BE2C (cell line): ENCODE measurements at regions not wholly inside any gene's neighbourhood (a gene's known extent, or its start where the extent isn't known, plus 50 kb on each side); places are given as distances from the start of the nearest gene placed in this dataset.

Experiments
- DNase-seq: peaks from one replicate; pipeline ENCODE4 v3.0.0-alpha.2; 2020
- H3K27me3 ChIP-seq: fragments of 250-450 bp; sonication (Bioruptor Pico); 2 replicates; pipeline ENCODE4 v1.5.1; 2020; ENCODE audit warnings: mild to moderate bottlenecking
- H3K36me3 ChIP-seq: fragments of 250-450 bp; sonication (Bioruptor Pico); 2 replicates; pipeline ENCODE4 v1.5.1; 2020; ENCODE audit warnings: mild to moderate bottlenecking
- H3K4me1 ChIP-seq: fragments of 250-450 bp; sonication (Bioruptor Pico); 2 replicates; pipeline ENCODE4 v1.5.1; 2020
- H3K4me3 ChIP-seq: 2 replicates; pipeline ENCODE4 v1.5.1; 2011; ENCODE audit warnings: low read depth, low read length
- H3K9me3 ChIP-seq: fragments of 250-450 bp; sonication (Bioruptor Pico); 2 replicates; pipeline ENCODE4 v1.5.1; 2020
- TF ChIP-seq, protein P1 (sequence below): IDR thresholded peaks from 2 replicates; pipeline ENCODE4 v1.5.1; 2012; ENCODE audit warnings: mild to moderate bottlenecking, low read depth, low read length

DNA sequence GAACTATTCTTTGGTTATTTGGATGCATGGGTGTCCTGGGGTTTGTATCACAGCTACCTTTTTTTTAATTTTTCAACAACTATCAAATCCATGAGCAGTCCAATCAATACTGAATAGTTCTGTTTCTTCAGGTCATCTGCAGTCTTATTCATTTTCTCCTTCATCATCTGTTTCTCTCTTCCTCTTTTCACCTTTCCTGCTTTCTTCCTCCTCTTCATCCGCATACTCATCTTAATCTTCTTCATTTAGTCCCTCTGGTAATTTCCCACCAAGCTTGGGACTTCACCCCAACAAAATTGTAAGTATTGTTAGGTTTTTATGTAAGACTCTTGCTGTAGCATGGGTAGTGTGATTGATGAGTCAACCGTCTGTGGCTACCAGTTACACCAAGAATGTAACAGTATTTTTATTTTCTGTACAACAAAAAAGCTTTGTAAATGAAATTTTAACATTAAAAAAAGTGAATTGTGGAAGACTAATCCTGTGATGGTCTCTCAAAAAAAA, 184.1 kb upstream of the RNPC3 start:
- no peaks in the 10 kb centered on the region for H3K27me3 ChIP-seq
- TF ChIP-seq, protein P1, sequence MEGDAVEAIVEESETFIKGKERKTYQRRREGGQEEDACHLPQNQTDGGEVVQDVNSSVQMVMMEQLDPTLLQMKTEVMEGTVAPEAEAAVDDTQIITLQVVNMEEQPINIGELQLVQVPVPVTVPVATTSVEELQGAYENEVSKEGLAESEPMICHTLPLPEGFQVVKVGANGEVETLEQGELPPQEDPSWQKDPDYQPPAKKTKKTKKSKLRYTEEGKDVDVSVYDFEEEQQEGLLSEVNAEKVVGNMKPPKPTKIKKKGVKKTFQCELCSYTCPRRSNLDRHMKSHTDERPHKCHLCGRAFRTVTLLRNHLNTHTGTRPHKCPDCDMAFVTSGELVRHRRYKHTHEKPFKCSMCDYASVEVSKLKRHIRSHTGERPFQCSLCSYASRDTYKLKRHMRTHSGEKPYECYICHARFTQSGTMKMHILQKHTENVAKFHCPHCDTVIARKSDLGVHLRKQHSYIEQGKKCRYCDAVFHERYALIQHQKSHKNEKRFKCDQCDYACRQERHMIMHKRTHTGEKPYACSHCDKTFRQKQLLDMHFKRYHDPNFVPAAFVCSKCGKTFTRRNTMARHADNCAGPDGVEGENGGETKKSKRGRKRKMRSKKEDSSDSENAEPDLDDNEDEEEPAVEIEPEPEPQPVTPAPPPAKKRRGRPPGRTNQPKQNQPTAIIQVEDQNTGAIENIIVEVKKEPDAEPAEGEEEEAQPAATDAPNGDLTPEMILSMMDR: no peak
- no peak overlapping the region for H3K4me3 ChIP-seq
- H3K36me3 ChIP-seq: no peaks in the 10 kb centered on the region
- no peaks in the 10 kb centered on the region for H3K9me3 ChIP-seq
- H3K4me1 ChIP-seq: no peaks in the 10 kb centered on the region
- no peak for DNase-seq

- Histone ChIP-seq H3K4me3 (no peak overlapping the region), H3K27me3 (no peaks in the 10 kb centered on the region), H3K9me3 (no peaks in the 10 kb centered on the region), H3K4me1 (no peaks in the 10 kb centered on the region), H3K36me3 (no peaks in the 10 kb centered on the region)
- DNase-seq: no peak
- TF ChIP-seq, protein P1: no peak
Observed at GRCh38 chr1:103337779-103338178, 187.7 kb upstream of the RNPC3 start.

GRCh38 chr1:103336408-103336807, 189.1 kb upstream of the RNPC3 start:
- Histone ChIP-seq H3K4me3 (no peak overlapping the region), H3K36me3 (no peaks in the 10 kb centered on the region), H3K9me3 (no peaks in the 10 kb centered on the region), H3K4me1 (no peaks in the 10 kb centered on the region), H3K27me3 (no peaks in the 10 kb centered on the region)
- DNase-seq: no peak
- TF ChIP-seq, protein P1: no peak

DNA sequence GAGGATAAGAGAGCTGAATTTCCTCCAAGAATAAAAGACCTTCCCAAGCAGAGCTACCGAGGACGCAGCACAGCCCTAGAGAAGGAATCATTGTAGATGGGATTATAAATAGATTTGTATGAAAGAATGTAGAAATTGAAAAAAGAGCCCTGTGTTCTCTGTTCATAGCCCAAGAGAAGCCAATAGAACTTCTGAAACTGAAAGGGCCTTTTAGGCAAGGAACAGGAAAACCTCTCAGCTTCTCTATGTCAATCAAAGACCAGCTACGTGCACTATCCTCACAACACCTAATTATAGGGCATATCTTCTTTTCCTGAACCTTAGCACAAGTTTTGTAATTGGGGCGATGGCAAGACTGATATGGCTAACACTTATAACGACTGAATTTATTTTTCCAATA, 192.4 kb upstream of the RNPC3 start:
- no peaks in the 10 kb centered on the region for H3K9me3 ChIP-seq
- TF ChIP-seq, protein P1: no peak
- no peak for DNase-seq

DNA sequence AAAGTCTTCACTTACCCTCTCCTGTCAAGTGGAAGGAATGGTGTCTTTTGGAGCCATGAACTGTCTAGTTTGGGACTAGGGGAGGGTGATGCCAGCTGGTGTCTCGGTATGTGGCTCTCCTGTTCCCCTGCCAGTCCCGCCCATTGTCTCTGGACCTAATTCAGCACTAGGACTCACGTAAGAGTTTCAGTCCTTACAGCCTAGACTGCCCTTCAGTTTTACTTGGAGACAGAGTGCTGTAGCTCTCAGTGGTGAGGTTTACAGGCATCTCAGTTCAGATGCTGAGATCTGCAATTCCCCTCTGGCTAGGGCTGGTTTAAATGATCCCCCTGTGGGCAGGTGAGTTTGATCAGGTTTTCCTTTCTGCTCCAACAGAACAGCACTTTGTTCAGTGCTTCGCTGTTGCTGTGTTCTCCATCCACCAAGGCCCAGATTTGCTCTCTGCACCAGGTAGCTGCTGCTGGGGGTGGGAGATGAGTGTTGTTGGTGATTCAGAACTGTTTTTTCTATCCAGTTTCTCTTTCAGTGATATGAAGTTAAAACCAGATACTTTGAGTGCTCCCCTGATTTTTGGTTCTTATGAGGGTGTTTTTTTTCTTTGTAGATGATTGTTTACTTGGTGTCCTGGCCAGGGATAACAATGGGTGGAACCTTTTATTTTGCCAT, 198.3 kb upstream of the RNPC3 start:
- Histone ChIP-seq H3K9me3 (no peaks in the 10 kb centered on the region), H3K4me3 (no peak overlapping the region), H3K27me3 (no peaks in the 10 kb centered on the region), H3K4me1 (no peaks in the 10 kb centered on the region), H3K36me3 (no peaks in the 10 kb centered on the region)
- DNase-seq: no peak
- TF ChIP-seq, protein P1: no peak

More for the DNA sequence above, 192.4 kb upstream of the RNPC3 start:
- H3K4me1 ChIP-seq: no peaks in the 10 kb centered on the region
- no peak overlapping the region for H3K4me3 ChIP-seq
- H3K36me3 ChIP-seq: no peaks in the 10 kb centered on the region
- no peaks in the 10 kb centered on the region for H3K27me3 ChIP-seq

DNA sequence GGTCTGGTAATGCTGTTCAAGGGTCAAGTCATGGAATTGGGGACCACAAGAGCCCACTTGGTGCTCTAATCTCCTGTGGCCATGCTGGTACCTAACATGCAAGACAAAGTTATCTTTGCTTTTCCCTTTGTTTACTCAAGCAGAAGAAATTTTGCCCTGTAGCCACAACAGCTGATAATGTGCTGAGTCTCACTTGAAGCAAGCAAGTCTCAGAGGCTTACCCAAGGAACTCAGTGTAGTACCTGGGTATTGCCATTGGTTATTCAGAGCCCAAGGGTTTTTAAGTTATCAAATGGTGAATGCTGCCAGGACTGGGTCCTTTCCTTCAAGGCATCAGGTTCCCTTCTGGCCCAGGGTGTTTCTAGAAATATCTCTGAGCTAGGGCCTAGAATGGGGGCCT, 198.9 kb upstream of the RNPC3 start:
- Histone ChIP-seq H3K4me1 (no peaks in the 10 kb centered on the region), H3K36me3 (no peaks in the 10 kb centered on the region), H3K4me3 (no peak overlapping the region), H3K27me3 (no peaks in the 10 kb centered on the region), H3K9me3 (no peaks in the 10 kb centered on the region)
- DNase-seq: no peak
- TF ChIP-seq, protein P1: no peak
